ENCODE measurements at regions not wholly inside any gene's neighbourhood (a gene's known extent, or its start where the extent isn't known, plus 50 kb on each side); places are given as distances from the start of the nearest gene placed in this dataset.
"Not testable (repeated sequence)": the region's sequence is repeated elsewhere in the genome, so short reads cannot be mapped to it uniquely, and the experiment has no call there.

DNA sequence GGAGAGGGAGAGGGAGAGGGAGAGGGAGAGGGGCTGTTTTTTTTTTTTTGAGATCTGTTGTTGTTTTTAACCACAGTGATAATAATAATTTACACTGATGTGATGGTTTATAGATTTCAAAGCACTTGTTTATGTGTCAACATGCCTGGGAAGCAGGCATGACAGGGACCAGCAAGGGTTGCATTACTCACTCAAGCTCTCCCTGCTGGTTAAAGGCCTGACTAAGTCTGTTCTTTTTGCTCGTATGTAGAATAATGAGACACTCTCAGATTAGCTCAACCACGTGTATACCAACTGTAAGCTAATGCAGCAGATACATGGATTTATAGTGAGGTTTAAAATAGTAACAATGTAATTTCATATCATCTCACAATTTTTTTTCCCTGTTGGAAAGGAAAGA is 134.6 kb upstream of the BOD1L1 start:
- no peak for DNase-seq (ENCODE audit: low read depth)

DNA sequence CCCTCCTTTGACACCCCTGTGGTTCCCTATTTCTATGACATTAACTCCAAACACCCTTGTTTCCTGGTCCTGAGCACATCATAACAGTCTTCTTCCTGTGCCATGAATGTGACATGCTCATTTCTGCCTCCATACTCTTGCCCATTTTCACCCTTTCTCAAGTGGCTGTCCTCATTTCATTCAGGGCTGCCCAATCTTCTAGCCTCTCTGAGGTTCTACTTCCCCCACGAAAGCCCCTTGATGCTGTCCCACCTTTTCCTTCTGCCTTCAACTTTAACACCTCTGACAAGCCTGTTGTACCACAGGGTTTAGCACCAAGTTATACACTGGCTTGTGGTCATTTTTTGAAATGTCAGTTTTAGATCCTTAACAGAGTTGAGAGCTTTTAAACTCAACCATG is 136.2 kb upstream of the BOD1L1 start:
- no peak for DNase-seq (ENCODE audit: low read depth)

DNA sequence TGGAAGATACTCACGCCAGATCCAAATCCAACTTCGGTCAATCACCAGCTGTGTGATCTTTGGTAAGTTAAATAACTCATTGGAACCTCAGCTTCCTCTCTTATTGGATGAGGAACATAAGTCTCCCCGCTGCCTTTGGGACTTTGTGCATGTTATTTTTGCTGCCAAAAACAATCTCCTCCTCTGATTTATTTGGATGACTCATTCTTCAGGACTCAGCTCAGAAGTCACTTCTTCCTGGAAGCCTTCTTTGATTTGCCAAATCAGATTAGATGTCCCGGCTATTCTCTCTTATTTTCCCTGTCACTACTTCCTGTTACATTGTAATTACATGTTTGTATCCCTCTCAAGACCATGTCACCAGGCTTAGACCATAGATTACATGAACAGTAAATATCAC is 138.0 kb upstream of the BOD1L1 start:
- no peak for DNase-seq (ENCODE audit: low read depth)

DNA sequence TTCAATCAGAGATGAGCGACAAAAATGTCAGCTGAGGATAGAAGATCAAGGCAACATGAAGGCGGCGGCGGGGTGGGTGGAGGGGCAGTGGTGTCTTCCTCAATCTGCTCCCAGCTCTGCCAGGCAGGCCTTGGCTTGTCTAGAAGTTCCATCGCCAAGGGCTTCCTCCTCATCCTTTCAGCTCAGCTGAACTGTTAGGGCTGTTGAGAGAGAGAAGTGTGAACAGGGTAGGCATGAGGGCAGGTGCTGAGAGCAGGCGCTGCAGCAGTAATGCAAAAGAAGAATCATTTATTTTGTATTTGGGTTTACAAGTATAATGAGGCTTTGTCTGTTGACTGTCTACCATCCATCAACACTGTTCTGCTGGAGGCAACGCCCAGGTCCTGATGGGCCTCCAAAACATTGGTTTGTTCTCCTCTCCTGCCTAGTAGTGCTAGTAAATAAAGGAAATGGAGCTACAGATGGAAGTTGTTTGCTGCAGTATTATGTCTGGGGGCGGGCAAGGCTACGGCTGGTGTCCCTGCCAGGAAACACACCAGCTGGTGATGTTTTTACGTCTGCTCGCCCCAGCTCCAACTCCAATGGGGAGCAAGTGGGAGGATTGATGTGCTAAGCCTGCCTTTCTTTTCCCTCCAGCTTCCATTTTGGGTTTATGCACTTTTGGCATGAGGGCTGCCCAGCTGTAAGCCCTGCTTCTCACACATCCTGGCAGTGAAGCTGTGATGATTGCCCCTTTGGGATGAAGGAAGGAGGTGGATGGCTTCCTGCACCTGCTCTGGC is 139.4 kb upstream of the BOD1L1 start:
- no peak for DNase-seq (ENCODE audit: low read depth)

DNA sequence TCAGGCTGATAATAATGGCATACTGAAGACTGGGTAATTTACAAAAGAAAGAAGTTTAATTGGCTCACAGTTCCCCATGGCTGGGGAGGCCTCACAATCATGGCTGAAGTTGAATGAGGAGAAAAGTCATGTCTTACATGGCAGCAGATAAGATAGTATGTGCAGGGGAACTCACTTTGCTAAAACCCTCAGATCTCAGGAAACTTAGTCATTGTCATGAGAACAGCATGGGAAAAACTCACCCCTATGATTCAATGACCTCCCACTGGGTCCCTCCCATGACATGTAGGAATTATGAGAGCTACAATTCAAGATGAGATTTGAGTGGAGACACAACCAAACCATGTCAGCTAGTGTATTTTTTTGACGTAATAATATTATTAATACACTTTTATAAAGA is 149.8 kb upstream of the BOD1L1 start:
- no peak for DNase-seq (ENCODE audit: low read depth)

DNA sequence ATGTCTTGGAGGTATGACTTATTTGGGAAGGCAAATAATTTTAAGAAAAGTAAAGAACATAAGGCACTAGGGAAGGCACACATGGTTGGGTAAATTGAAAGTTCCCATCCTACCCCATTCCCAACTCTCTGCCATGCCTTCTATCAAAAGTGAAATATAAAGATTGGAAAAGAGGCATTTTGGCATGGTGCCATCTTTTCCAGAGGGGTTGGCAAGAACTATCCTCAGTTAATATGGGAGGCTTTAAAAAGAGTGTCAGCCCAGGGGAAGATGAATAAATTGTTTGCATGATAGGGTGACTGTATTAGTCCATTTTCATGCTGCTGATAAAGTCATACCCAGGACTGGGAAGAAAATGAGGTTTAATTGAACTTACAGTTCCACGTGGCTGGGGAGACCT is 150.8 kb upstream of the BOD1L1 start:
- no peak for DNase-seq (ENCODE audit: low read depth)

DNA sequence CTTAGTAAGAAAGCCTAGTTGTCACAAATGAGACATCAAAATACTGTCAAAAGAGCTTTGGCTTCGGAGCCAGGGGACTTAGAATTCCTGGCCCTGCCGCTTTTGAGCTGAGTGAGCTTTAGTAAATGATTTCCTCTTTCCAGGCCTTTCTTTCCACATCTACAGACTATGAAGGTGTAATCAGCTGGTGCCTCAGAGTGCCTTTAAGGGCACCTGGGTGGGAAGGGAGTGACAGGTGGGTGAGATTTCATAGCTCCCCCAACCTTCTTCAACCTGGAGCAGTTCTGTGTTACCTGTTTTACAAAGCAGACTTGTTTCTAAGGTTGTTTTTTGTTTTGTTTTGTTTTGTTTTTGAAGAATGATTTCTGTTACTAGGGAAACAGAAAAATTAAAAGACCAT is 154.7 kb upstream of the BOD1L1 start:
- no peak for DNase-seq (ENCODE audit: low read depth)

DNA sequence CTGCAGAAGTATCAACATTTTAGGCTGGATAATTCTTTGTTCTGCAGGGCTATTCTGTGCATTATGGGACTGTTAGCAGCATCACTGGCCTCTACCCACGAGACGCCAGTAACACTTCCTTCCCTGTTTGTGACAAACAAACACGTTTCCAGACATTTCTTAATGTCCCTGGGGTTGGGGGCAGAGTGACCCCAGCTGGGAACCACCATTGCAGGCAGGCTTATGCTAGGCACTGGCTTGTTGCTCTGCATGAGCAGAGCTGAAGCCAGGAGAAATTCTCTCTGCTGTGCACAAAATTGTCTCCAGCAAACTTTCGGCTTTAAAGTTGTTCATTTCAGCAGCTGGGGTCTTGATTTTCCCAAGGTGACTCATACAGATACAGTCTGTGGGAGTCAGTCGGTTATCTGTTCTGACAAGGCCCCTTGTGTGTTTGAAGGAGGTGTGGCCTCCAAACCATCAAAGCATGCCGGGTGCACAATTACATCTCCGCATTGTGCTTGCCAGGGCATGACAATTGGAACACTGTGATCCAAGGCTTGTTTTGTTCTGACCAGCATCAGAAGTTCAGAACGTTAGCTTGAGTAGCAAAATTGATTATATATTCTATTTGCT is 156.4 kb upstream of the BOD1L1 start:
- DNase-seq (ENCODE audit: low read depth), result no peak

DNA sequence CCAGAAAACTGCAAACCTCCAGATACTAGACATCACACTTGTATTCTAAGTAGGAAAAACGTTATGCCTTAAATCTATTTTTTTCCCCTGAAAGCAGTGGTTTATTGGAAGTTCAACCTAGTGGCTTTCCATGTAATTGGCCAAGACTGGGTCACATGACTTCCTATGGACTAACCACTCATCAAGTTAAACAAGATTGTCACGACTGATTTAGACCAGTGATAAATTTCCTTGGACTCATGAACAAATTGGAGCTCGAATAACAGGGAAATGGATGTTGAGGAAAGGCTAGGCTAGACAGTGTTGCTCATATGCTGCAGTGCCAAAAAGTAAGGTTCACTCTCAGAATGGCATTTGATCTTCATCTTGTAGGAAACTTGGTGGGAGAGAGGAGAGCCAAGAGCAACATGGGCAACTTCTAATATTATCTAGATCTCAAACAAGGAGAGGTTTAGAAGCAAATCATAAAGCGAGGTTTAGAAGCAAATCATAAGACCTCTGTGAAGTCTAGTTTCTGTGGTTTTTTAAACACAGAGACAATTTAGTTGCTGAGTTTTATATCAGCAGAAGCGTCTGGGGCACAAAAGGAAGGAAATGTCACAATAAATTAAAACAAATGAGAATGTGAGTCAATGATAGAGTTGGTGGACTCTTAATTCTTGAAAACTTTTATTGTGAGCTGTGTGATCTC is 165.6 kb upstream of the BOD1L1 start:
- no peak for DNase-seq (ENCODE audit: low read depth)

DNA sequence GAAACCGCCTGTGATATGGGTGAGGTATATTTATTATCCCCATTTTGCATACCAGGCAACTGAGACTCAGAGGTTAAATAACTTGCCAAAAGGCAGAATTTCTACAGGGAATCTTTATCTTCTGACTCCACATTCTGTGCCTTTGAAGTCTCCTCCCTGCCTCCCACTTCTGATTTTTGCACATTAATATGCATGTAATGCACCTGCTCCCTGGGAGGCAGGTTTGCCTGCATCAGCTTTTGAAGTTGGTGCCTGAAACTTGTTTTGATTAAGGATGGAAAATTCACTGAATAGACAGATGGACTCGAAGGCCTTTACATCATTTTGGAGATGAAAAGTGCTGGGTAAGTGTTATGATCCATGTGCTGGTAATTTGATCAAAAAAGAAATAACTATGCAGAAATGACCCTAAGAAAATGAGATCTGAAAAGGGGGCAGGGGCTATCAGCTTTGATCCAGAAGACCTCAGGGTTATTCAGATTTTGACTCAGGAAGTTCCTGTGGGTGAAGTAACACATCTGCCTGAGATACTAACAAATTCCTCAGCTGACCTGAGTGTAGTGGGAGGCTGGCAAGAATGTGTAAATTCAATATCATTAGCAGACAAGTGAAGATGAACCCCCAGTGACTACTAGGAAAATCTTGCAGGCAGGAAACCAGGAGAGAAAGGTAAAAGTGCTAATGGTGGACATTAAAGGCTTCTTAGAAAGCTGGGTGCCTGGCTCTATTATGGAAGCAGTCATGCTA is 167.5 kb upstream of the BOD1L1 start:
- DNase-seq (ENCODE audit: low read depth), result no peak

DNA sequence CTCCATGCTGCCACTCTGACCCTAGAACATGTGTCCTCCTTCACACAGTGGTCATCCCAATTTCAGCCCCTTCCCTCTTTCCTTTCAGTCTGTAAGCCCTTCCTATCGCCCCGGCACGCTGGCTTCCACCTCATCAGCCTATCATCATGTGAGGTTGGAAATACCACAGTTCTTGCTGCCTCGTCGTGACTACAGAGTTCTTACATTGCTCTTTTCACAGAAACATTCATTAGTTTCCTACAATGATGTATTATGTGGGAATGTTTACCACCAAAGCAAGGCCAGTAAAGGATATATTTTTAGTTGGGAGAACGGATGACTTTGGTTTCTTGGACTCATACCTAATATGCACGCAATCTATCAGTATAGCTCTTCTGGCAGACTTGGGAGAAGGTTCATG is 169.5 kb upstream of the BOD1L1 start:
- no peak for DNase-seq (ENCODE audit: low read depth)

DNA sequence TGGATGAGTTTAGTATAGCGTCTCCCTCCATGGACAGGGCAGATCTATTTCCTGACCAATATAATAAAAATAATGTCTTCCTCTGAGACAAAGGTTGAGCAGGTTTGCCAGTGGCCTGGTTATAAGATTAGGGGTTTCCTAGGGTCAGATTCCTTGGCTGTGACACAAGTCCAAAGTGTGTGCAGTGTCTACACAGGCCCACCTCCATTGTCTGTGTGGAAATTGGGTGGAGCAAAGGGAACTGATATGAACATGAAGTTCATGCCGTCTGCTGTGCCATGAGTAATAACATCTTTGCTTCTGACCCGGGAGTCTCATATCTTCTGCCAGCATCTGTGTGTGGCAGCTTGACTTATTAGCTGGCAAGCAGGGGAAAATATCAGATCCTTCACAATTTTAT is 187.7 kb upstream of the BOD1L1 start:
- DNase-seq (ENCODE audit: low read depth), result no peak

DNA sequence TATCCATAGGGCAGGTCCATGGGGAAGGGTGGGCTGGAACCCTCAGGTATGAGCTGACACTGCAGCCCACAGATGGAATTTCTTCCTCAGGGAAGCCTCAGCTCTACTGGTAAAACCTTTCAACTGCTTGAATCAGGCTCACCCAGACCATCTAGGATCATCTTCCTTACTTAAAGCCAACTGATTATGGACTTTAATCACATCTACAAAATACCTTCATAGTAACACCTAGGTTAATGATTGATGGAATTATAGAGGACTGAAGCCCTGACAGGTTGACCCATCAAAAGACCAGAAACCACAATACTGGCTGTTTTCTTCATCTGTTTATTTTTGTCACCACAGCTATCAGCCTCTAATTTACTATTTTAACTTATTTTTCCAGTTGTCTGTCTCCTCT is 188.9 kb upstream of the BOD1L1 start:
- DNase-seq (ENCODE audit: low read depth), result no peak

DNA sequence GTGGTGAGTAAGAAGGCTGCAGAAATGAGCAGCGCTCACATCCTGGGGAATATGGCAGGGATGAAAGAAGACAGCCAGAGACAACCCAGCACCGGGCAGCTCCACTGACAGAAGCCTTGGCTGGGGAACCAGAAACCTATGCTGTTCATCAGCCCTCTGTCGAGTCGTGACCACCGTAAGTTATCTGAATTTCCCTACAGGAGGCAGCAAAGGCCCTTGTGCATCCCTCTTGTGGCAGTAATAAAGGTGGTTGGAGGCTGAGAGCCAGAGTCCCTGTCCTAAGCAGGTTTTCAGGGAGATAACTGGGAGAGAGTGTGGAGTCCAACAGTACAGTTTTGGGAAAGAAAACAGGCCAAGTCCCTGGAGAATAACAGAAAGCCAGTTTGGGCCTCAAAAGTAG is 194.0 kb upstream of the BOD1L1 start:
- DNase-seq (ENCODE audit: low read depth), result no peak

DNA sequence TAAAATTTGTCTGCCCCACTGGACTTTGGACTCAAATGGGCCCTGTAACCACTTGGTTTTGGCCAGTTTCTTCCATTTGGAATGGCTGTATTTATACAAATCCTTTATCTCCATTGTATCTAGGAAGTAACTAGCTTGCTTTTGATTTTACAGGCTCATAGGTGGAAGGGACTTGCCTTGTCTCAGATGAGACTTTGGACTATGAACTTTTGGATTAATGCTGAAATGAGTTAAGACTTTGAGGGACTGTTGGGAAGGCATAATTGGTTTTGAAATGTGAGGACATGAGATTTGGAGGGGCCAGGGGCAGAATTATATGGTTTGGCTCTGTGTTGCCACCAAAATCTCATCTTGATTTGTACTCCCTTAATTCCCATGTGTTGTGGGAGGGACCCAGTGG is 198.3 kb upstream of the BOD1L1 start:
- not testable (repeated sequence) for DNase-seq (ENCODE audit: low read depth)

DNA sequence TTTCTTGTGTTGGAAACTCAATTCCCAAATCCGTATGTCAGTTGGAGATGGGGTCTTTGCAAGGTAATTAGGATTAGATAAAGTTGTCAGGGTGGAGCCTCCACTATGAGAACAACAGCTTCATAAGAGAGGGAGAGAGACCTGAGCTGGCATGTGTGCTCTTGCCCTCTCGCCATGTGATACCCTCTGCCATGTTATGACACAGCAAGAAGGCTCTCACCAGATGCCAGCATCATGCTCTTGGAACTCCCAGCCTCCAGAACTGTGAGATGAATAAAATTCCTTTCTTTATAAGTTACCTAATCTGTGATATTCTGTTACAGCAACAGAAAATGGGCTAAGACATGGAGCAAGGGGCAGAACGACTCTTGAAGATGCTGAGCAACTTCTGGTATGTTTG is 201.9 kb upstream of the BOD1L1 start:
- DNase-seq (ENCODE audit: low read depth), result no peak

DNA sequence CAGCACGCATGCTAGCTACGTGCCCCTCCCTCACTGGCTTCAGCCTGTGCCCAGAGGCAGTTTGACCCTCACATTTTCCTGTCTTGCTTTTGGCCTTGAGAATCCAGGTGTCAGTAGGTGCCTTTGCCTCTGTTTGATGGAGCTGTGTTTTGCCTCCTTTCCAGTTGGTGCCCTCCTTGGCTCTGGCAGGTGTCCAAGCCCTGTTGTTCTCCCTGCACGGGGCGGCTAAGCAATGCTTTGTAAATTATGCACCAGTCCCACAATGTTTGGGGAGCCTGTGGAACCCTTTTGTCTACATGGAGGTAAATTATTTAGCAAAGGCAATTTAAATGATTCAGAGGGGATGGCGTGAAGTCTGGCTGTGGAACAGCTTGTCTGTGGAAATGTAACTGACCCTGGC is 202.9 kb upstream of the BOD1L1 start:
- DNase-seq (ENCODE audit: low read depth), result no peak

DNA sequence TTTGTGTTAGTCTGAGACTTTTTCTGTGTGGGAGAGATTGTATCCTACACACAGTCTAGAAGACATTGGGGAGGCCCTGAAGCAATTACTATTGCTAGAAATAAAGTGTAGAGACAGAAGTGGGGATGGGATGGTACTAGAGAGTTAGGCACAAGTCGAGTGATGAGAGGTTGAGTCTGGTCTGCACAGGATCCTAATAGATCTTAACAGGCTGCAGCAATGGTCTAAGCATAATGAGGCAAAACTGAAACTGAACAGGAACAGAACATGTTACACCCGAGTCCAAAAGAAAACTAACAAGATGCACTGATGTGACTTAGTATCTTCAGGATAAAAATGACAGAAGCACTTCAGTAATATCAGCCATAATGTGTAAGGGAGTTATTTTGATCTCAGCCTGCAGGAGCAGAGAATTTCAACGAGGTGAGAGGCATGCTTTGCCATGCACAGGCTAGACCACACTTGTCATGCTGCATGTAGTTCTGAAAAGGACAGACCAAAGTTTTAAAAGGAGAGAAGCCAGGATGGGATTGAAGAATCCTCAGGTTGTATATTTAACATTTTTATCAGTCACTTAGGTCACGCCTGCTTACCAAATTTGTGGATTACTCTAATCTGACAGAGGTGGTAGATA is 205.8 kb upstream of the BOD1L1 start:
- DNase-seq (ENCODE audit: low read depth), result no peak

DNA sequence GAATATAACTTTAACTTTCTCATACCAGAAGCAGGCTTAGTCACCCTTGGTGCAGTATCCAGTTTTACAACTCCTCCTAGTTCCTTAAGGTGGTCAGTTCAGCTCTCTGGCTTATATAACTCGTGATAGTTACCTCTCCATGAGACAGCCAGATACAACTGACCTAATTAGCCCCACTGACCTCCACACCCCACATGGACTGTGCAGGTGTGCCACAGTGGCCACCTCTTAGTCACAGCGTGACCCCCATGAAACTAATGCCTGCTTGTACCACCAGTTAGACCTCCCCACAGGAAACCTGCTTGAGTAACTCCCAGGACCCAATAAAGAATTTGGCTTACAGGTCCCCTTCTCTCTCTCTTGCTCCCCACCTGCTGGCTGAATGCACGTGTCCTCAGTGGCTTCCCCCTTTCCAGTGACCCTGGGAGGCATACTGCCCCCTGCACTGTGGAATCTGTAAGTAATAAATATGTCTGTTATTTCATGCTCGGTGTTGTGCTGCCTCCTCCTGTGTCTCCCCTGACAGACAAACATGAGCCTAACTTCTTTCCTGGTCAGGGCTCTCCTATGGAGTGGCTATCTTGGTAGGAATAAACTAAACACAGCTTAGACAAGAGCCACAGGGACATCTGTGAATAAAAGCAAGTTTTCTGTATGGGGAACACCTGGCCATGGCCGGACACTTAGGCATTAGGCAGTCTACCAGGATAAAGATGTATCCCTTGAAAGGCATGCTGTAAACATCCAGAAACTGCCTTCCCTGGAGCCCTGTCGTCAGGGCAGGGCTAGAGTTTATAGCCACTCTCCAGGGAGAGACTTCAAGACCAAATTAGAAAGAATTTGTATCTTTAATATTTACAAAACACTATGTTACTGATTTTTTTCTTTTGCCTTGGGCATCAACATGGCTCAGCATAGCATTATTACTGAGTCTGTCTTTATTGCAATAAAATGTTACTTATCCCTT is 209.7 kb upstream of the BOD1L1 start:
- no peak for DNase-seq (ENCODE audit: low read depth)

DNA sequence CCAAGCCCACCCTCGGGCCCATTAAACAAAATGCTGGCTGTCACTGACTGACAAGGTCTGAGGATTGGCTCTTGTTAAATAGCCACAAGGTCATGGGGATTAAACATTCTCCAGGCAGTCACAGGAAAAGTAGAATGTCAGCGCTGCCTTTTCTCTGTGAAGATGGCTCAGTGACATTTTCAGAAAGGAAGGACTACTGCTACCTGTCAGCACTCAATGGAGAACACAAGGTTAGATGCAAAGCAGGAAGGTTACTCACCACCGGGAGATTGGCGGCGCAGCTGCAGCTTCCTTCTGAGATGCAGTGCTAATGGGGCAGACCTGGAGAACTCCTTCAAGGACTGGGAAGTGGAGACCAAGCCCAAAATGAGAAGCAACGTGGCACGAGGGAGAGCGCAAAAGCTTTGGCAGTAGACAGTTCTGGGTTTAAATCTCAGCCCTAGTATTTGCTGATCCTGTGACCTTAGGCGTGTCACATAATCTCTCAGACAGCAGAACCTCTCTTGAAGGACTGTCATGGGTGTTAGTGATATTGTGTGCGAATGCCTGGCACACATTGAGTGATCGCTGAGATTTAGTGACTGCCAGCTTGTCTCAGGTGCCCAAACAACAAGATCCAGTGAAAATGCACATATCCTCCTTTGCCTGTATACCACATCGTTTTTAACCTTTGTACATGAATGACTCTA is 213.1 kb upstream of the BOD1L1 start:
- DNase-seq (ENCODE audit: low read depth), result no peak

DNA sequence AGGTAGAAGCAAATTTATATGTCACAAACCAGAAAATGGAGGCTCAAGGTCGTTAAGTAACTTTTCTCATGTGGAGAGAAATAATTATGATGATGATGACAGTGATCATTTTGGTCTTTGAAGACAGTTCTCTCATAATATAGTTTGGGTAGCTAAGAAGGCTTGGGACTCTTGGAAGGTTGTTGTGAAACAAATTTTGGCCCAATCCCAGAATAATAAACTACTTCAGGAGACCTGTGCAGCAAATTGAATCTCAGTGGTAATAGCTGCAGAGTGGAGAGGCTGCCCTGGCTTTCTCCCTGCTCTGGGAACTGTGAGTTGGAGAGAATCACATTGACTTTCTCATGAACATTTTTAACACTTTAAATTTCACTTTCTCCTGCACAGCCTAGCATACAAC is 217.2 kb upstream of the BOD1L1 start:
- no peak for DNase-seq (ENCODE audit: low read depth)
